HG03039 (cell line): ENCODE measurements at regions not wholly inside any gene's neighbourhood (a gene's known extent, or its start where the extent isn't known, plus 50 kb on each side); places are given as distances from the start of the nearest gene placed in this dataset.

ENCODE experiments used
- ATAC-seq: cut with Tn5 transposase; IDR thresholded peaks from one replicate; pipeline ENCODE4 v1.9.1; 2021; ENCODE audit warnings: mild to moderate bottlenecking, moderate library complexity; ENCODE audit not compliant: unreplicated experiment

- ATAC-seq, result no peak
Measured at GRCh38 chr11:116134450-116134849, 630.2 kb upstream of the CADM1 start.

GRCh38 chr11:116132273-116132978 is 628.2 kb upstream of the CADM1 start:
- no peak for ATAC-seq

- no peak for ATAC-seq
Measured at GRCh38 chr11:116130122-116130521, 625.9 kb upstream of the CADM1 start.

GRCh38 chr11:116129456-116129855 is 625.2 kb upstream of the CADM1 start:
- no peak for ATAC-seq

GRCh38 chr11:116126562-116126961 is 622.3 kb upstream of the CADM1 start:
- ATAC-seq, result no peak

- ATAC-seq, result no peak
Measured at GRCh38 chr11:116124922-116125714, 620.9 kb upstream of the CADM1 start.

GRCh38 chr11:116123739-116124138 is 619.5 kb upstream of the CADM1 start:
- no peak for ATAC-seq

- ATAC-seq, result no peak
Measured at GRCh38 chr11:116122697-116123472, 618.7 kb upstream of the CADM1 start.

- no peak for ATAC-seq
Measured at GRCh38 chr11:116119158-116119557, 614.9 kb upstream of the CADM1 start.

GRCh38 chr11:116118138-116118470 is 613.9 kb upstream of the CADM1 start:
- no peak for ATAC-seq

- no peak for ATAC-seq
Measured at GRCh38 chr11:116117331-116118137, 613.3 kb upstream of the CADM1 start.

- no peak for ATAC-seq
Measured at GRCh38 chr11:116115801-116116200, 611.6 kb upstream of the CADM1 start.

- ATAC-seq, result no peak
Measured at GRCh38 chr11:116114198-116114651, 610.0 kb upstream of the CADM1 start.

GRCh38 chr11:116112087-116112935 is 608.1 kb upstream of the CADM1 start:
- ATAC-seq, result no peak

GRCh38 chr11:116111546-116111945 is 607.3 kb upstream of the CADM1 start:
- no peak for ATAC-seq

- no peak for ATAC-seq
Measured at GRCh38 chr11:116110802-116111201, 606.6 kb upstream of the CADM1 start.

- no peak for ATAC-seq
Measured at GRCh38 chr11:116110356-116110755, 606.1 kb upstream of the CADM1 start.

- no peak for ATAC-seq
Measured at GRCh38 chr11:116109228-116109627, 605.0 kb upstream of the CADM1 start.

GRCh38 chr11:116108161-116108560 is 603.9 kb upstream of the CADM1 start:
- no peak for ATAC-seq

GRCh38 chr11:116107229-116107628 is 603.0 kb upstream of the CADM1 start:
- ATAC-seq, result no peak
